Trophoblast cell (in vitro differentiated cells and primary cell): ENCODE measurements at regions not wholly inside any gene's neighbourhood (a gene's known extent, or its start where the extent isn't known, plus 50 kb on each side); places are given as distances from the start of the nearest gene placed in this dataset.

Experiments
- DNase-seq, 2 donors: peaks; one replicate each; pipeline ENCODE4 v3.0.0-alpha.2; 2016
- H2AFZ ChIP-seq: 2 replicates; pipeline ENCODE4 v1.6.1; 2013; ENCODE audit warnings: low read length, moderate library complexity, mild to moderate bottlenecking; ENCODE audit not compliant: insufficient read depth, poor library complexity
- H2AK5ac ChIP-seq: 2 replicates; pipeline ENCODE4 v1.6.1; 2013; ENCODE audit warnings: mild to moderate bottlenecking, low read length
- H2BK120ac ChIP-seq: 2 replicates; pipeline ENCODE4 v1.6.1; 2013; ENCODE audit warnings: low read length, mild to moderate bottlenecking, moderate library complexity; ENCODE audit not compliant: insufficient read depth, poor library complexity
- H2BK12ac ChIP-seq: 2 replicates; pipeline ENCODE4 v1.6.1; 2013; ENCODE audit warnings: mild to moderate bottlenecking, low read length, moderate library complexity
- H2BK5ac ChIP-seq: 2 replicates; pipeline ENCODE4 v1.6.1; 2013; ENCODE audit warnings: low read length, low read depth, moderate library complexity, mild to moderate bottlenecking; ENCODE audit not compliant: poor library complexity
- H3K14ac ChIP-seq: 2 replicates; pipeline ENCODE4 v1.6.1; 2013; ENCODE audit warnings: mild to moderate bottlenecking, low read length
- H3K18ac ChIP-seq: 2 replicates; pipeline ENCODE4 v1.6.1; 2013; ENCODE audit warnings: mild to moderate bottlenecking, low read length
- H3K23ac ChIP-seq: 2 replicates; pipeline ENCODE4 v1.6.1; 2013; ENCODE audit warnings: low read length
- H3K27ac ChIP-seq: 2 replicates; pipeline ENCODE4 v1.5.1; 2013; ENCODE audit warnings: low read depth, mild to moderate bottlenecking, inconsistent platforms, low read length, moderate library complexity
- H3K27me3 ChIP-seq: 2 replicates; pipeline ENCODE4 v1.6.1; 2013; ENCODE audit warnings: inconsistent platforms, mild to moderate bottlenecking, low read length, moderate library complexity; ENCODE audit not compliant: insufficient read depth
- H3K36me3 ChIP-seq, 2 experiments: 1 replicate in 1 of 2; 2 replicates in 1 of 2; pipeline ENCODE4 v1.6.1; 2013; ENCODE audit warnings: low read length in 2 of 2, mild to moderate bottlenecking in 2 of 2, moderate library complexity in 1 of 2; ENCODE audit not compliant: insufficient read depth in 2 of 2, control insufficient read depth in 1 of 2
- H3K4ac ChIP-seq: 2 replicates; pipeline ENCODE4 v1.6.1; 2013; ENCODE audit warnings: low read depth, mild to moderate bottlenecking, low read length, moderate library complexity
- H3K4me1 ChIP-seq, 2 experiments: 1 replicate in 1 of 2; 2 replicates in 1 of 2; pipeline ENCODE4 v1.6.1; 2013; ENCODE audit warnings: low read length in 2 of 2, mild to moderate bottlenecking in 2 of 2, moderate library complexity in 1 of 2; ENCODE audit not compliant: insufficient read depth in 2 of 2, control insufficient read depth in 1 of 2
- H3K4me2 ChIP-seq: 2 replicates; pipeline ENCODE4 v1.6.1; 2013; ENCODE audit warnings: inconsistent platforms, mild to moderate bottlenecking, low read length, moderate library complexity
- H3K4me3 ChIP-seq: 2 replicates; pipeline ENCODE4 v1.5.1; 2013; ENCODE audit warnings: mild to moderate bottlenecking, low read depth, low read length, inconsistent platforms
- H3K79me1 ChIP-seq: one replicate; pipeline ENCODE4 v1.6.1; 2013; ENCODE audit warnings: low read length
- H3K79me2 ChIP-seq: 2 replicates; pipeline ENCODE4 v1.6.1; 2013; ENCODE audit warnings: low read length, mild to moderate bottlenecking; ENCODE audit not compliant: control insufficient read depth, insufficient read depth, poor library complexity
- H3K9ac ChIP-seq: 2 replicates; pipeline ENCODE4 v1.6.1; 2013; ENCODE audit warnings: mild to moderate bottlenecking, low read length
- H3K9me3 ChIP-seq: 2 replicates; pipeline ENCODE4 v1.6.1; 2013; ENCODE audit warnings: low read depth, mild to moderate bottlenecking, control low read depth, inconsistent platforms, low read length; ENCODE audit not compliant: insufficient read depth
- H4K12ac ChIP-seq: 2 replicates; pipeline ENCODE4 v1.6.1; 2013; ENCODE audit warnings: low read depth, mild to moderate bottlenecking, low read length, moderate library complexity
- H4K8ac ChIP-seq: 2 replicates; pipeline ENCODE4 v1.6.1; 2013; ENCODE audit warnings: low read depth, mild to moderate bottlenecking, low read length, moderate library complexity
- H4K91ac ChIP-seq: one replicate; pipeline ENCODE4 v1.6.1; 2013; ENCODE audit warnings: low read depth, mild to moderate bottlenecking, low read length, moderate library complexity
- WGBS: extraction: QIAGEN DNeasy Blood & Tissue Kit; methylation state at CpG from one replicate; pipeline ENCODE4 v1.1.7; 2013; ENCODE audit warnings: missing lambda C conversion rate; ENCODE audit not compliant: insufficient read length, insufficient coverage; ENCODE audit errors: extremely low coverage; 5-methylcytosine and 5-hydroxymethylcytosine counted together

GRCh38 chr6:1178590-1178989 lies 133.3 kb upstream of the FOXQ1 start:
- Histone ChIP-seq H3K4me3 (no peak overlapping the region), H3K23ac (no peak overlapping the region), H3K79me1 (no peaks in the 10 kb centered on the region), H3K4me2 (no peak overlapping the region), H3K14ac (no peak overlapping the region), H2AK5ac (no peak overlapping the region), H2BK5ac (no peak overlapping the region), H4K8ac (no peak overlapping the region), H2BK12ac (no peak overlapping the region), H3K4me1 (no peaks in the 10 kb centered on the region), H4K91ac (no peak overlapping the region), H3K4ac (no peak overlapping the region), H3K18ac (no peak overlapping the region), H4K12ac (no peak overlapping the region), H3K79me2 (no peaks in the 10 kb centered on the region), H2AFZ (no peak overlapping the region), H3K27me3 (no peaks in the 10 kb centered on the region), H2BK120ac (no peak overlapping the region), H3K9ac (no peak overlapping the region), H3K36me3 (no peaks in the 10 kb centered on the region), H3K27ac (no peak overlapping the region), H3K9me3 (no peaks in the 10 kb centered on the region)
- no peak for DNase-seq
- no CpG with 5 or more reads among the region's 3 CpGs for WGBS

GRCh38 chr6:1176567-1176966 lies 135.3 kb upstream of the FOXQ1 start:
- Histone ChIP-seq H4K12ac (no peak overlapping the region), H2AK5ac (no peak overlapping the region), H3K4me3 (no peak overlapping the region), H3K36me3 (no peaks in the 10 kb centered on the region), H3K9ac (no peak overlapping the region), H3K27me3 (no peaks in the 10 kb centered on the region), H3K4ac (no peak overlapping the region), H3K79me2 (no peaks in the 10 kb centered on the region), H3K4me2 (no peak overlapping the region), H3K18ac (no peak overlapping the region), H2BK5ac (no peak overlapping the region), H2BK12ac (no peak overlapping the region), H4K8ac (no peak overlapping the region), H3K9me3 (no peaks in the 10 kb centered on the region), H2AFZ (no peak overlapping the region), H3K23ac (no peak overlapping the region), H3K14ac (no peak overlapping the region), H4K91ac (no peak overlapping the region), H3K79me1 (no peaks in the 10 kb centered on the region), H2BK120ac (no peak overlapping the region), H3K27ac (no peak overlapping the region), H3K4me1 (no peaks in the 10 kb centered on the region)
- WGBS, result no CpG with 5 or more reads among the region's 6 CpGs
- DNase-seq, result no peak

- H3K18ac ChIP-seq, result no peak overlapping the region
These were observed 136.0 kb upstream of the FOXQ1 start for GRCh38 chr6:1175877-1176276.

GRCh38 chr6:1170794-1171193 lies 141.1 kb upstream of the FOXQ1 start:
- no peak overlapping the region for H4K8ac ChIP-seq
- no peak overlapping the region for H2AFZ ChIP-seq
- no peaks in the 10 kb centered on the region for H3K79me1 ChIP-seq
- H4K91ac ChIP-seq, result no peak overlapping the region
- H2BK5ac ChIP-seq, result no peak overlapping the region
- no peak overlapping the region for H3K14ac ChIP-seq
- H3K4me1 ChIP-seq, result no peaks in the 10 kb centered on the region
- H2BK120ac ChIP-seq, result no peak overlapping the region
- H3K27me3 ChIP-seq, result no peaks in the 10 kb centered on the region
- H3K4me3 ChIP-seq, result no peak overlapping the region
- H3K79me2 ChIP-seq, result no peaks in the 10 kb centered on the region
- no peak overlapping the region for H2AK5ac ChIP-seq
- H4K12ac ChIP-seq, result no peak overlapping the region
- no peak overlapping the region for H2BK12ac ChIP-seq
- H3K18ac ChIP-seq, result no peak overlapping the region
- H3K23ac ChIP-seq, result no peak overlapping the region
- H3K4ac ChIP-seq, result no peak overlapping the region
- DNase-seq, result no peak
- H3K4me2 ChIP-seq, result no peak overlapping the region
- no peak overlapping the region for H3K27ac ChIP-seq
- no peaks in the 10 kb centered on the region for H3K36me3 ChIP-seq
- no peak overlapping the region for H3K9ac ChIP-seq
- H3K9me3 ChIP-seq, result peaks cover 1% of the 10 kb centered on the region
- WGBS, result no CpG with 5 or more reads among the region's 8 CpGs

More at GRCh38 chr6:1175877-1176276, 136.0 kb upstream of the FOXQ1 start:
- Histone ChIP-seq H3K27ac (no peak overlapping the region), H2BK12ac (no peak overlapping the region), H3K14ac (no peak overlapping the region), H3K4ac (no peak overlapping the region), H3K36me3 (no peaks in the 10 kb centered on the region), H4K8ac (no peak overlapping the region), H3K79me2 (no peaks in the 10 kb centered on the region), H3K4me1 (no peaks in the 10 kb centered on the region), H3K27me3 (no peaks in the 10 kb centered on the region), H3K4me3 (no peak overlapping the region), H4K91ac (no peak overlapping the region), H3K4me2 (no peak overlapping the region), H3K23ac (no peak overlapping the region), H4K12ac (no peak overlapping the region), H2AFZ (no peak overlapping the region), H2AK5ac (no peak overlapping the region), H3K9me3 (no peaks in the 10 kb centered on the region), H2BK5ac (no peak overlapping the region), H2BK120ac (no peak overlapping the region), H3K79me1 (no peaks in the 10 kb centered on the region), H3K9ac (no peak overlapping the region)
- WGBS, result no CpG with 5 or more reads among the region's 4 CpGs
- no peak for DNase-seq
